BE2C (cell line): ENCODE measurements at regions not wholly inside any gene's neighbourhood (a gene's known extent, or its start where the extent isn't known, plus 50 kb on each side); places are given as distances from the start of the nearest gene placed in this dataset.
A peak's percentile ranks its signal among the peaks of the same experiment; 100 is the strongest.

ENCODE experiments used
- DNase-seq: peaks from one replicate; pipeline ENCODE4 v3.0.0-alpha.2; 2020
- H3K27me3 ChIP-seq: fragments of 250-450 bp; sonication (Bioruptor Pico); 2 replicates; pipeline ENCODE4 v1.5.1; 2020; ENCODE audit warnings: mild to moderate bottlenecking
- H3K36me3 ChIP-seq: fragments of 250-450 bp; sonication (Bioruptor Pico); 2 replicates; pipeline ENCODE4 v1.5.1; 2020; ENCODE audit warnings: mild to moderate bottlenecking
- H3K4me1 ChIP-seq: fragments of 250-450 bp; sonication (Bioruptor Pico); 2 replicates; pipeline ENCODE4 v1.5.1; 2020
- H3K4me3 ChIP-seq: 2 replicates; pipeline ENCODE4 v1.5.1; 2011; ENCODE audit warnings: low read depth, low read length
- H3K9me3 ChIP-seq: fragments of 250-450 bp; sonication (Bioruptor Pico); 2 replicates; pipeline ENCODE4 v1.5.1; 2020
- TF ChIP-seq, protein P1 (sequence below): IDR thresholded peaks from 2 replicates; pipeline ENCODE4 v1.5.1; 2012; ENCODE audit warnings: mild to moderate bottlenecking, low read depth, low read length

GRCh38 chr2:41806286-41806685, 241.5 kb upstream of the PKDCC start:
- TF ChIP-seq, protein P1, sequence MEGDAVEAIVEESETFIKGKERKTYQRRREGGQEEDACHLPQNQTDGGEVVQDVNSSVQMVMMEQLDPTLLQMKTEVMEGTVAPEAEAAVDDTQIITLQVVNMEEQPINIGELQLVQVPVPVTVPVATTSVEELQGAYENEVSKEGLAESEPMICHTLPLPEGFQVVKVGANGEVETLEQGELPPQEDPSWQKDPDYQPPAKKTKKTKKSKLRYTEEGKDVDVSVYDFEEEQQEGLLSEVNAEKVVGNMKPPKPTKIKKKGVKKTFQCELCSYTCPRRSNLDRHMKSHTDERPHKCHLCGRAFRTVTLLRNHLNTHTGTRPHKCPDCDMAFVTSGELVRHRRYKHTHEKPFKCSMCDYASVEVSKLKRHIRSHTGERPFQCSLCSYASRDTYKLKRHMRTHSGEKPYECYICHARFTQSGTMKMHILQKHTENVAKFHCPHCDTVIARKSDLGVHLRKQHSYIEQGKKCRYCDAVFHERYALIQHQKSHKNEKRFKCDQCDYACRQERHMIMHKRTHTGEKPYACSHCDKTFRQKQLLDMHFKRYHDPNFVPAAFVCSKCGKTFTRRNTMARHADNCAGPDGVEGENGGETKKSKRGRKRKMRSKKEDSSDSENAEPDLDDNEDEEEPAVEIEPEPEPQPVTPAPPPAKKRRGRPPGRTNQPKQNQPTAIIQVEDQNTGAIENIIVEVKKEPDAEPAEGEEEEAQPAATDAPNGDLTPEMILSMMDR: peak; percentile 36
- Histone ChIP-seq H3K4me1 (no peaks in the 10 kb centered on the region), H3K4me3 (no peak overlapping the region)

DNA sequence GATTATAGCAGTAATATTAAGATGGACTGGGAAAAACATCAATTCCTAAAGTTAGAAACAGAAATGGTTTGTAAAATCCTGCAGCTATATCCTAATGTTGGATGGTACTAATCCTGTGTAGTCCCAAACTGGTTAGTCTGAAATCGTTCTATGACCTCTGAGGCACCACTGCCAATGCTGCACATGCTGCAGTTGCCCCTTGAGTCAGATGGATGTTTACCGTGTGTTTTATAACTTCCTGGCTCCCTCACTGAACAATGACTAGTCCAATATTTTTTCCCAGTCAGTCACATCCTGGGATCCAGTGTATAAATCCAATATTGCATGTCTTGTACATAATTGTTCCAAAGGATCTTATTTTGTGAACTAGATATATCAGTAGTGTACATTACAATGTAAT, 226.7 kb upstream of the PKDCC start:
- no peak overlapping the region for H3K4me3 ChIP-seq
- no peak for DNase-seq
- H3K36me3 ChIP-seq: no peaks in the 10 kb centered on the region
- TF ChIP-seq, protein P1: no peak
- H3K4me1 ChIP-seq: no peaks in the 10 kb centered on the region
- H3K9me3 ChIP-seq: no peaks in the 10 kb centered on the region
- H3K27me3 ChIP-seq: peaks cover 7% of the 10 kb centered on the region

More at GRCh38 chr2:41806286-41806685, 241.5 kb upstream of the PKDCC start:
- Histone ChIP-seq H3K9me3 (no peaks in the 10 kb centered on the region), H3K36me3 (no peaks in the 10 kb centered on the region), H3K27me3 (peaks cover 3% of the 10 kb centered on the region; the same call in 1 of the 2 replicates)
- DNase-seq: no peak

DNA sequence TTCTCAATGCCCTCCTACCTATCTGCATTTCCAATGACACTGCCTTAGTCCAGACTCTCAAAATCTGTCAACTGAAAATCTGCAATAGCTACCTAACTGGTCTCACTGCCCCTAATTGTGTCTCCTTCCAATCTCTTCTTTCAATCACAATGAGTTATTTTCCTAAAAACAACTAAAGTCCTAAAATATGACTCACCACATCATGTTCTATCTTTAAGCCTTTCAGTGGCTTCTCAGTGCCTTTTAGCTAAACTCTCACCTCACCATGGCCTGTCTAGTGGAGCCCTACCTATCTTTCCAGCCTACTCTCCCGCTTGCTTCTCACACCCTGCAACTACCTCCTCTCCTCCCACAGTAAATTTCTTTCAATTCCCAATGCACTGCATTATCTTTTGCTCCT, 220.9 kb upstream of the PKDCC start:
- no peaks in the 10 kb centered on the region for H3K9me3 ChIP-seq
- no peak for DNase-seq
- H3K4me3 ChIP-seq: no peak overlapping the region
- TF ChIP-seq, protein P1: no peak
- H3K4me1 ChIP-seq: no peaks in the 10 kb centered on the region
- no peaks in the 10 kb centered on the region for H3K36me3 ChIP-seq
- peaks cover 4% of the 10 kb centered on the region for H3K27me3 ChIP-seq

- Histone ChIP-seq H3K4me3 (no peak overlapping the region), H3K9me3 (no peaks in the 10 kb centered on the region), H3K27me3 (no peaks in the 10 kb centered on the region; the same call in 1 of the 2 replicates), H3K4me1 (no peaks in the 10 kb centered on the region), H3K36me3 (no peaks in the 10 kb centered on the region)
- no peak for DNase-seq
- TF ChIP-seq, protein P1: no peak
These were observed 220.4 kb upstream of the PKDCC start for GRCh38 chr2:41827354-41827971.

- Histone ChIP-seq H3K4me1 (no peaks in the 10 kb centered on the region), H3K4me3 (no peak overlapping the region), H3K27me3 (no peaks in the 10 kb centered on the region; the same call in 1 of the 2 replicates), H3K9me3 (no peaks in the 10 kb centered on the region), H3K36me3 (no peaks in the 10 kb centered on the region)
- TF ChIP-seq, protein P1: no peak
- DNase-seq: no peak
These were observed 219.7 kb upstream of the PKDCC start for GRCh38 chr2:41828052-41828643.

DNA sequence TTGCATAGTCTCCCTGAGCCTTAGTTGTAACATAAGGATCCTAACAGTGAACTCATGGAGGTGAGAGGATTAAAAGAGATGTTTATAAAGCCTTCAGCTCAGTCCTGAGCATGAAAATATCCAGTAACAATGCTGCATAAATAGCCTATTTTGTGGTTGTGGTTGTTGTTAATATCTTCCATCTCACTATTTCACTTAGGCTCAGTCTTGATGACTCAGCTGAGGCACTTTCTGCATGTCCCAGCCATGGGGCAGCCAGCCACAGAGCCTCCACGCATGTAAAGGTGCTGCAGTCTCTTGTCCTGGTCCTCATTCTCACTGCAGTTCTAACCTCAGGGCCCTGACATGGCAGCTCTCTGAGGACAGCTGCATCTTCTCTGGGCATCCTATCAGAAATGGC, 218.8 kb upstream of the PKDCC start:
- Histone ChIP-seq H3K27me3 (no peaks in the 10 kb centered on the region; the same call in 1 of the 2 replicates), H3K36me3 (no peaks in the 10 kb centered on the region), H3K4me1 (no peaks in the 10 kb centered on the region), H3K4me3 (no peak overlapping the region), H3K9me3 (no peaks in the 10 kb centered on the region)
- TF ChIP-seq, protein P1: no peak
- no peak for DNase-seq
